Fibroblast of lung (primary cell): ENCODE measurements at regions not wholly inside any gene's neighbourhood (a gene's known extent, or its start where the extent isn't known, plus 50 kb on each side); places are given as distances from the start of the nearest gene placed in this dataset.

ENCODE experiments used
- DNase-seq, 2 donors: peaks; one replicate each; pipeline versions ENCODE4 v3.0.0 to v3.0.0-alpha.2; 2010; ENCODE audit warnings: low read depth in 2 of 2
- H2AFZ ChIP-seq: 2 replicates; pipeline ENCODE4 v1.5.1; 2012; ENCODE audit warnings: low read length, control low read depth, inconsistent platforms
- H3K27ac ChIP-seq: 2 replicates; pipeline ENCODE4 v1.5.1; 2011; ENCODE audit warnings: low read length, control low read depth; ENCODE audit not compliant: insufficient read depth
- H3K27me3 ChIP-seq: 2 replicates; pipeline ENCODE4 v1.5.1; 2011; ENCODE audit warnings: mild to moderate bottlenecking, low read length; ENCODE audit not compliant: control insufficient read depth, insufficient read depth
- H3K36me3 ChIP-seq: 2 replicates; pipeline ENCODE4 v1.5.1; 2011; ENCODE audit warnings: low read length; ENCODE audit not compliant: control insufficient read depth, insufficient read depth
- H3K4me1 ChIP-seq: 2 replicates; pipeline ENCODE4 v1.5.1; 2011; ENCODE audit warnings: low read length; ENCODE audit not compliant: control insufficient read depth, insufficient read depth; ENCODE audit errors: extremely low read depth
- H3K4me2 ChIP-seq: 2 replicates; pipeline ENCODE4 v1.5.1; 2011; ENCODE audit warnings: low read length, control low read depth; ENCODE audit not compliant: insufficient read depth; ENCODE audit errors: extremely low read depth
- H3K4me3 ChIP-seq, 4 experiments: fragments of 200-600 bp in 1 of 4; sonication (generic) in 1 of 4; replicated peaks in 1 of 4; 2 replicates each; pipeline ENCODE4 v1.5.1; 2011 to 2016; ENCODE audit warnings: low read length in 4 of 4, low read depth in 3 of 4, mild to moderate bottlenecking in 3 of 4, control low read depth in 2 of 4, inconsistent platforms in 1 of 4, mixed read lengths in 1 of 4; ENCODE audit not compliant: insufficient read depth in 1 of 4; ENCODE audit errors: control extremely low read depth in 1 of 4
- H3K79me2 ChIP-seq: 2 replicates; pipeline ENCODE4 v1.5.1; 2012; ENCODE audit warnings: mild to moderate bottlenecking, low read length, inconsistent platforms; ENCODE audit not compliant: control insufficient read depth, insufficient read depth
- H3K9ac ChIP-seq: 2 replicates; pipeline ENCODE4 v1.5.1; 2011; ENCODE audit warnings: mild to moderate bottlenecking, low read length, control low read depth; ENCODE audit not compliant: insufficient read depth
- H3K9me3 ChIP-seq: 2 replicates; pipeline ENCODE4 v1.5.1; 2012; ENCODE audit warnings: low read depth, low read length; ENCODE audit not compliant: control insufficient read depth, insufficient read depth
- H4K20me1 ChIP-seq: 2 replicates; pipeline ENCODE4 v1.5.1; 2011; ENCODE audit warnings: low read length; ENCODE audit not compliant: control insufficient read depth, insufficient read depth; ENCODE audit errors: extremely low read depth
- EZH2 ChIP-seq: IDR thresholded peaks from 2 replicates; pipeline ENCODE4 v1.5.1; 2012; ENCODE audit warnings: low read length, control low read depth, mild to moderate bottlenecking; ENCODE audit errors: missing control alignments
- TF ChIP-seq, protein P1 (sequence below), 2 donors: IDR thresholded peaks in 1 of 2; conservative IDR thresholded peaks in 1 of 2; 1 replicate in 1 of 2; 2 replicates in 1 of 2; pipeline ENCODE4 v1.5.1; 2011 to 2012; ENCODE audit warnings: low read length in 2 of 2, control low read depth in 1 of 2, inconsistent platforms in 1 of 2, low read depth in 1 of 2, mild to moderate bottlenecking in 1 of 2

DNA sequence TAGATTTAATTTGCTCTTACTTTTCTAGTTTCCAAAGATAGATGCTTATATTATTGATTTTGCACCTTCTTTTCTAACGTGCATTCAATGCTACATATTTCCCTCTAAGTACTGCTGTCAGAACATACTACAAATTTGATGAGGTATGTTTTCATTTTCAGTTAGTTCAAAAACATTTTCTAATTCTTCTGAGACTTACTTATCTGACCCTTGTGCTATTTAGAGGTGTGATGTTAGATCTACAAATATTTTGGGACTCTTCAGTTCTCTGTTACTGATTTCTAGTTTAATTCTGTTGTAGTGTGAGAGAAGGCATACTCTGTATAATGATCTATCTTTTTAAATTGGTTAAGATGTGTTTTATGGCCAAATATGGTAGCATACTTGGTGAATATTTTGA is 97.8 kb upstream of the TMEM168 start:
- Histone ChIP-seq H3K79me2 (no peaks in the 10 kb centered on the region), H3K4me1 (no peaks in the 10 kb centered on the region), H3K27ac (no peak overlapping the region), H3K36me3 (no peaks in the 10 kb centered on the region), H3K4me2 (no peak overlapping the region), H4K20me1 (no peaks in the 10 kb centered on the region), H3K9me3 (no peaks in the 10 kb centered on the region), H3K4me3 (no peak overlapping the region), H3K9ac (no peak overlapping the region), H3K27me3 (no peaks in the 10 kb centered on the region), H2AFZ (no peak overlapping the region)
- DNase-seq, result no peak
- TF ChIP-seq, protein P1, sequence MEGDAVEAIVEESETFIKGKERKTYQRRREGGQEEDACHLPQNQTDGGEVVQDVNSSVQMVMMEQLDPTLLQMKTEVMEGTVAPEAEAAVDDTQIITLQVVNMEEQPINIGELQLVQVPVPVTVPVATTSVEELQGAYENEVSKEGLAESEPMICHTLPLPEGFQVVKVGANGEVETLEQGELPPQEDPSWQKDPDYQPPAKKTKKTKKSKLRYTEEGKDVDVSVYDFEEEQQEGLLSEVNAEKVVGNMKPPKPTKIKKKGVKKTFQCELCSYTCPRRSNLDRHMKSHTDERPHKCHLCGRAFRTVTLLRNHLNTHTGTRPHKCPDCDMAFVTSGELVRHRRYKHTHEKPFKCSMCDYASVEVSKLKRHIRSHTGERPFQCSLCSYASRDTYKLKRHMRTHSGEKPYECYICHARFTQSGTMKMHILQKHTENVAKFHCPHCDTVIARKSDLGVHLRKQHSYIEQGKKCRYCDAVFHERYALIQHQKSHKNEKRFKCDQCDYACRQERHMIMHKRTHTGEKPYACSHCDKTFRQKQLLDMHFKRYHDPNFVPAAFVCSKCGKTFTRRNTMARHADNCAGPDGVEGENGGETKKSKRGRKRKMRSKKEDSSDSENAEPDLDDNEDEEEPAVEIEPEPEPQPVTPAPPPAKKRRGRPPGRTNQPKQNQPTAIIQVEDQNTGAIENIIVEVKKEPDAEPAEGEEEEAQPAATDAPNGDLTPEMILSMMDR (conservative IDR thresholded peaks at IDR 0.05 in 1 of 2, IDR thresholded peaks at IDR 0.05 in 1 of 2; ENCODE audit: low read depth in 1 of 2, low read length in 2 of 2), result no peak
- no peak for TF ChIP-seq EZH2

DNA sequence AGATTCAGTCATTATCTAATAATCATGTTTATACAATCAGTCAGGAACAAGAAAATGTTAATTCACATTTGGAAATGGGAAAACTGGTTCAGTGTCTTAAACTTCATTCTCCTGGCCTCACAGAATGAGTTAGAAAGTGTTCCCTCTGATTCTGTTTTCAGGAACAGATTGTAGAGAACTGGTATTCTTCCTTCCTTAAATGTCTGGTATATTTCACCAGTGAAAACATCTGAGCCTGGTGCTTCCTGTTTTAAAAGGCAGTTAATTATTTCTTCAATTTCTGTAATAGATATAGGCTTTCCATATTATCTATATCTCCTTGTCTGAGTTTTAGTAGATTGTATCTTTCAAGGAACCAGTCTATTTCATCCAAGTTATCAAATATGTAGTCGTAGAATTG is 97.1 kb upstream of the TMEM168 start:
- no peaks in the 10 kb centered on the region for H3K79me2 ChIP-seq
- H3K4me1 ChIP-seq, result no peaks in the 10 kb centered on the region
- no peaks in the 10 kb centered on the region for H3K36me3 ChIP-seq
- H3K9me3 ChIP-seq, result no peaks in the 10 kb centered on the region
- no peak for DNase-seq
- no peak overlapping the region for H2AFZ ChIP-seq
- H3K27ac ChIP-seq, result no peak overlapping the region
- H4K20me1 ChIP-seq, result no peaks in the 10 kb centered on the region
- TF ChIP-seq EZH2, result no peak
- TF ChIP-seq, protein P1 (conservative IDR thresholded peaks at IDR 0.05 in 1 of 2, IDR thresholded peaks at IDR 0.05 in 1 of 2; ENCODE audit: low read depth in 1 of 2, low read length in 2 of 2), result no peak
- H3K27me3 ChIP-seq, result no peaks in the 10 kb centered on the region
- H3K4me2 ChIP-seq, result no peak overlapping the region
- no peak overlapping the region for H3K9ac ChIP-seq
- H3K4me3 ChIP-seq, result no peak overlapping the region

DNA sequence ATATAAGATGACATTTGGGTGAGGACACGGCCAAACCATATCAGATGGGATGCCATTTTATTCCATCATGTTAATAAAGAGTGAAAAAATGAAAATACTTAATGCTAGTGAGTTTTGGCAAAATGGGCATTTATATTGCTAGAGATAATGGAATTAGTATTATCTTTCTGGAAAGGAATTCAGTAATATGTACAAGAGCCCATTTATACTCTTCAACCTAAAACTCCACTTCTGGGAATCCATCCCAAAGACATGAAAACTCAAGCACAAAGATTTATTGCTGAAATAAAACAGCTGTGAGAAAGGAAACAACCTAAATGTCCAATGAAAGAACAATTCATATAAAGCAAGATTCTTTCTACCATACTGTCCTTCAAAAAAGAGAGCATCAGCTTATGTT is 96.0 kb upstream of the TMEM168 start:
- Histone ChIP-seq H3K36me3 (no peaks in the 10 kb centered on the region), H3K4me3 (no peak overlapping the region), H2AFZ (no peak overlapping the region), H3K79me2 (no peaks in the 10 kb centered on the region), H3K27ac (no peak overlapping the region), H3K4me2 (no peak overlapping the region), H3K27me3 (no peaks in the 10 kb centered on the region), H4K20me1 (no peaks in the 10 kb centered on the region), H3K9ac (no peak overlapping the region), H3K9me3 (no peaks in the 10 kb centered on the region), H3K4me1 (no peaks in the 10 kb centered on the region)
- no peak for DNase-seq
- TF ChIP-seq, protein P1 (conservative IDR thresholded peaks at IDR 0.05 in 1 of 2, IDR thresholded peaks at IDR 0.05 in 1 of 2; ENCODE audit: low read depth in 1 of 2, low read length in 2 of 2), result no peak
- no peak for TF ChIP-seq EZH2
